B cell (primary cell): ENCODE measurements at regions not wholly inside any gene's neighbourhood (a gene's known extent, or its start where the extent isn't known, plus 50 kb on each side); places are given as distances from the start of the nearest gene placed in this dataset.
"Not testable (repeated sequence)": the region's sequence is repeated elsewhere in the genome, so short reads cannot be mapped to it uniquely, and the experiment has no call there.

Experiments used
- ATAC-seq: fragments of 200-7000 bp; cut with Tn5 transposase; one replicate; pipeline ENCODE4 v1.10.0; 2021; ENCODE audit warnings: low read depth, mild to moderate bottlenecking, moderate number of reproducible peaks, moderate library complexity
- CTCF ChIA-PET: fragments of 350-600 bp; sonication (Branson Sonifier 250); formaldehyde crosslinking; loops from one replicate; lab custom pipeline; 2021; ENCODE audit warnings: antibody characterized with exemption, inconsistent platforms; lab: Charles Lee
- POLR2A ChIA-PET: fragments of 350-600 bp; sonication (Branson Sonifier 250); formaldehyde crosslinking; loops from one replicate; lab custom pipeline; 2021; ENCODE audit warnings: antibody characterized with exemption; lab: Charles Lee
- DNase-seq: peaks from one replicate; pipeline ENCODE4 v3.0.0; 2013
- H2AFZ ChIP-seq: 2 replicates; pipeline ENCODE4 v1.6.1; 2012; ENCODE audit warnings: mild to moderate bottlenecking, low read depth, low read length; ENCODE audit not compliant: insufficient read depth, poor library complexity, severe bottlenecking
- H3K27ac ChIP-seq, 2 donors: 1 replicate in 1 of 2; 2 replicates in 1 of 2; pipeline ENCODE4 v1.5.1; 2012 to 2013; ENCODE audit warnings: low read length in 2 of 2, mild to moderate bottlenecking in 2 of 2, moderate library complexity in 1 of 2
- H3K27me3 ChIP-seq, 4 experiments: fragments of 200-600 bp in 1 of 4; sonication (generic) in 1 of 4; replicated peaks in 1 of 4; 1 replicate in 2 of 4; 2 replicates in 2 of 4; pipeline versions ENCODE4 v1.6.1 to v1.7.0; 2013 to 2016; ENCODE audit warnings: low read length in 3 of 4, mild to moderate bottlenecking in 2 of 4, mixed read lengths in 1 of 4, moderate library complexity in 1 of 4; ENCODE audit not compliant: insufficient read depth in 4 of 4, control insufficient read depth in 3 of 4; ENCODE audit errors: control extremely low read depth in 1 of 4
- H3K36me3 ChIP-seq, 2 experiments: replicated peaks in 1 of 2; 1 replicate in 1 of 2; 2 replicates in 1 of 2; pipeline versions ENCODE4 v1.6.1 to v1.7.1; 2013; ENCODE audit warnings: low read length in 1 of 2; ENCODE audit not compliant: insufficient read depth in 2 of 2, control insufficient read depth in 1 of 2; ENCODE audit errors: control extremely low read depth in 1 of 2, extremely low read depth in 1 of 2
- H3K4me1 ChIP-seq, 2 donors: fragments of 200-600 bp in 1 of 2; sonication (generic) in 1 of 2; 1 replicate in 1 of 2; 2 replicates in 1 of 2; pipeline versions ENCODE4 v1.5.1 to v1.6.1; 2013 to 2017; ENCODE audit warnings: low read length in 2 of 2; ENCODE audit not compliant: control insufficient read depth in 2 of 2, insufficient read depth in 2 of 2
- H3K4me2 ChIP-seq: replicated peaks from 2 replicates; pipeline ENCODE3; 2012; ENCODE audit warnings: mild to moderate bottlenecking, low read depth, low read length; ENCODE audit not compliant: poor library complexity, severe bottlenecking
- H3K4me3 ChIP-seq, 5 experiments: fragments of 200-600 bp in 1 of 5; sonication (generic) in 1 of 5; 1 replicate in 3 of 5; 2 replicates in 2 of 5; pipeline versions ENCODE4 v1.5.1 to v1.7.0; 2011 to 2016; ENCODE audit warnings: low read length in 4 of 5, mild to moderate bottlenecking in 4 of 5, low read depth in 2 of 5, control low read depth in 1 of 5, moderate library complexity in 1 of 5; ENCODE audit not compliant: insufficient read depth in 1 of 5; ENCODE audit errors: control extremely low read depth in 1 of 5, extremely low read depth in 1 of 5
- H3K79me2 ChIP-seq: fragments of 200-600 bp; sonication (generic); one replicate; pipeline ENCODE4 v1.6.0; 2016; ENCODE audit warnings: low read length; ENCODE audit not compliant: control insufficient read depth, insufficient read depth
- H3K9ac ChIP-seq: fragments of 200-600 bp; sonication (generic); 2 replicates; pipeline ENCODE4 v1.6.1; 2017; ENCODE audit warnings: mild to moderate bottlenecking, low read length, moderate library complexity
- H3K9me3 ChIP-seq, 3 donors: one replicate each; pipeline versions ENCODE4 v1.6.1 to v1.7.1; 2013; ENCODE audit warnings: low read length in 2 of 3; ENCODE audit not compliant: control insufficient read depth in 2 of 3, insufficient read depth in 1 of 3; ENCODE audit errors: control extremely low read depth in 1 of 3
- H4K20me1 ChIP-seq: 2 replicates; pipeline ENCODE4 v1.6.0; 2012; ENCODE audit warnings: mild to moderate bottlenecking, low read length; ENCODE audit not compliant: insufficient read depth, control insufficient read depth, poor library complexity, severe bottlenecking
- H3K27ac Mint-ChIP-seq: one replicate; pipeline ENCODE4 v1.8.0; 2021; ENCODE audit warnings: mixed read lengths
- H3K27me3 Mint-ChIP-seq: one replicate; pipeline ENCODE4 v1.8.0; 2021; ENCODE audit warnings: mixed read lengths
- H3K4me1 Mint-ChIP-seq: one replicate; pipeline ENCODE4 v1.8.0; 2021; ENCODE audit warnings: mixed read lengths
- H3K4me3 Mint-ChIP-seq: one replicate; pipeline ENCODE4 v1.8.0; 2021; ENCODE audit warnings: mixed read lengths
- H3K9me3 Mint-ChIP-seq: one replicate; pipeline ENCODE4 v1.8.0; 2022; ENCODE audit warnings: mixed read lengths; ENCODE audit not compliant: insufficient read depth
- EZH2 ChIP-seq: IDR thresholded peaks from 2 replicates; pipeline ENCODE4 v1.6.1; 2012; ENCODE audit warnings: borderline replicate concordance, low read depth, mild to moderate bottlenecking, moderate library complexity, low read length; ENCODE audit not compliant: insufficient read depth, poor library complexity, severe bottlenecking
- WGBS: methylation state at CpG from one replicate; pipeline ENCODE4 v1.1.5; 2013; ENCODE audit warnings: missing lambda C conversion rate; ENCODE audit not compliant: insufficient coverage; 5-methylcytosine and 5-hydroxymethylcytosine counted together
- intact Hi-C: fragments of 100-400 bp; cut with micrococcal nuclease; formaldehyde crosslinking; loops from one replicate; pipeline ENCODE4 v1.10.0; 2022
- TF ChIP-seq, protein P1 (sequence below): fragments of 200-600 bp; IDR thresholded peaks from one replicate; pipeline ENCODE4 v1.8.0; 2022; ENCODE audit warnings: antibody characterized with exemption, mild to moderate bottlenecking

DNA sequence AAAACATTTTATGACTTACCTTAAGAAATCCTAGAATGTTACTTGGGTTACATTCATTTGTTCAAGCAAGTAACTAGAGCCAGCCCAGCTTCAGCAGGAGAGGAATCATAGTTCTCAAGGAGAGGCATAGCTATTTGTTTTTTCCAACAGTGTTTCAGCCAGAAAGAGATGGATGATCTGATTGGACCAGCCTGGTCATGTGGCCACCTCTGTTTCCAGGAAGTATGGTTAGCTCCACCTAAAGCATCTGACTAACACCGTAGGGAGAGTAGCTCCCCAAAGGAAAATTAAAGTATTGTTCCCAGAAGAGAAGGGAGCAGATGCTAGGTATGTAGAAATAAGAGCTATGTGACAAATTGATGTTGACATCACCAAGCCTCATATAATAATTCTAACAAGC is 417.1 kb downstream of the TAFA4 start:
- Mint-ChIP-seq H3K9me3 (peaks cover 2% of the 10 kb centered on the region), H3K4me1 (no peaks in the 10 kb centered on the region), H3K27me3 (no peaks in the 10 kb centered on the region), H3K4me3 (no peak overlapping the region), H3K27ac (no peak overlapping the region)
- DNase-seq (no peak), ATAC-seq (no peak)
- intact Hi-C loops = no loop called here
- no peaks in the 10 kb centered on the region for H3K4me1 ChIP-seq
- H4K20me1 ChIP-seq = no peaks in the 10 kb centered on the region
- no peaks in the 10 kb centered on the region for H3K27me3 ChIP-seq
- H3K9me3 ChIP-seq = no peaks in the 10 kb centered on the region
- no CpG with 5 or more reads among the region's 1 CpG for WGBS
- POLR2A ChIA-PET = no interaction called here
- no peak overlapping the region for H3K9ac ChIP-seq
- H3K4me3 ChIP-seq = no peak overlapping the region
- H2AFZ ChIP-seq = no peak overlapping the region
- no peak overlapping the region for H3K4me2 ChIP-seq
- H3K27ac ChIP-seq = no peak overlapping the region
- CTCF ChIA-PET = no interaction called here
- H3K79me2 ChIP-seq = no peaks in the 10 kb centered on the region
- TF ChIP-seq, protein P1, sequence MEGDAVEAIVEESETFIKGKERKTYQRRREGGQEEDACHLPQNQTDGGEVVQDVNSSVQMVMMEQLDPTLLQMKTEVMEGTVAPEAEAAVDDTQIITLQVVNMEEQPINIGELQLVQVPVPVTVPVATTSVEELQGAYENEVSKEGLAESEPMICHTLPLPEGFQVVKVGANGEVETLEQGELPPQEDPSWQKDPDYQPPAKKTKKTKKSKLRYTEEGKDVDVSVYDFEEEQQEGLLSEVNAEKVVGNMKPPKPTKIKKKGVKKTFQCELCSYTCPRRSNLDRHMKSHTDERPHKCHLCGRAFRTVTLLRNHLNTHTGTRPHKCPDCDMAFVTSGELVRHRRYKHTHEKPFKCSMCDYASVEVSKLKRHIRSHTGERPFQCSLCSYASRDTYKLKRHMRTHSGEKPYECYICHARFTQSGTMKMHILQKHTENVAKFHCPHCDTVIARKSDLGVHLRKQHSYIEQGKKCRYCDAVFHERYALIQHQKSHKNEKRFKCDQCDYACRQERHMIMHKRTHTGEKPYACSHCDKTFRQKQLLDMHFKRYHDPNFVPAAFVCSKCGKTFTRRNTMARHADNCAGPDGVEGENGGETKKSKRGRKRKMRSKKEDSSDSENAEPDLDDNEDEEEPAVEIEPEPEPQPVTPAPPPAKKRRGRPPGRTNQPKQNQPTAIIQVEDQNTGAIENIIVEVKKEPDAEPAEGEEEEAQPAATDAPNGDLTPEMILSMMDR = no peak
- no peak for TF ChIP-seq EZH2
- no peaks in the 10 kb centered on the region for H3K36me3 ChIP-seq

DNA sequence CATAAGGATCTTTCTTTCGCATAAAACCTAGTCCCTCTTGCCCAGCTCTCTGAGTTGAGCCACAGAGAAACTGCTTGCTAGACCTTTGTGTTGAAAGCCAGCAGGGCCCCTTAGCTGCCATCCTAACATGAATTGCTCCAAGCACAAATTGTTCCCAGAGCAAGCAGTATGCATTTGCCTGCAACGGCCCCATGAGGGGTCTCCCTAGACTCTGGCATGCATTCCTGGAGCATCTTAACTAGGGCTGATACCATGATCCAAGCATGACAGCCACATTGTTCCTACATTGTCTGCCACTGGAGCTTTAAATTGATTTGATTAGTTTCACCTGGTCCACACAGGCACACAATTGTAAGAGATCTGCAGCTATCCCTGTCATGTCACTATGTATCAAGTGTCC is 428.1 kb downstream of the TAFA4 start:
- H3K27me3 ChIP-seq = no peaks in the 10 kb centered on the region
- ATAC-seq (no peak), DNase-seq (no peak)
- no peak overlapping the region for H3K4me3 ChIP-seq
- Mint-ChIP-seq H3K4me1 (no peaks in the 10 kb centered on the region), H3K27me3 (no peaks in the 10 kb centered on the region), H3K9me3 (no peaks in the 10 kb centered on the region), H3K27ac (no peak overlapping the region), H3K4me3 (no peak overlapping the region)
- no peaks in the 10 kb centered on the region for H4K20me1 ChIP-seq
- no peak overlapping the region for H3K4me2 ChIP-seq
- ChIA-PET POLR2A (no interaction called here), CTCF (no interaction called here)
- no peak overlapping the region for H2AFZ ChIP-seq
- H3K4me1 ChIP-seq = no peaks in the 10 kb centered on the region
- no peak for TF ChIP-seq EZH2
- no peaks in the 10 kb centered on the region for H3K36me3 ChIP-seq
- H3K9me3 ChIP-seq = peaks cover 0 to 4% (median 0%) of the 10 kb centered on the region in 3 donors
- intact Hi-C loops = no loop called here
- WGBS = 69% methylated on average over 2 of the region's 2 CpGs
- H3K9ac ChIP-seq = no peak overlapping the region
- no peak overlapping the region for H3K27ac ChIP-seq
- H3K79me2 ChIP-seq = no peaks in the 10 kb centered on the region

DNA sequence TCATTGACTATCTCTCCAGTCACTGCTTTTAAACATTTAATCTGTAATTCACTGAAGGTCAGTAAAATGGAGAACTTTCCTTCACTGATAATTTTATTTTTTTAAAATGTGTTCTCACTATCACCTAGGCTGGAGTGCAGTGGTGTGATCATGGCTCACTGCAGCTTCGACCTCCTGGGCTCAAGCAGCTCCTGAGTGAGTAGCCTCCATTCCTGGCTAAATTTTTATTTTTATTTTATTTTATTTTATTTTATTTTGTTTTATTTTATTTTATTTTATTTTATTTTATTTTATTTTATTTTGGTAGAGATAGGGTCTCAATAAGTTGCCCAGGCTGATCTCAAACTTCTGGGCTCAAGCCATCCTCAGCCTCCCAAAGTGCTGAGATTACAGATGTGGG is 446.5 kb downstream of the TAFA4 start:
- CTCF ChIA-PET, H3K4me3 Mint-ChIP-seq, H3K9me3 ChIP-seq, H3K27me3 Mint-ChIP-seq, H3K27ac Mint-ChIP-seq, H2AFZ ChIP-seq, H3K9me3 Mint-ChIP-seq, H3K36me3 ChIP-seq, H3K4me2 ChIP-seq, H4K20me1 ChIP-seq, H3K27ac ChIP-seq, H3K4me3 ChIP-seq, H3K4me1 Mint-ChIP-seq, POLR2A ChIA-PET, H3K4me1 ChIP-seq, intact Hi-C loops, DNase-seq, H3K9ac ChIP-seq, ATAC-seq, H3K79me2 ChIP-seq, H3K27me3 ChIP-seq: not testable (repeated sequence)
- no CpG with 5 or more reads among the region's 1 CpG for WGBS
